NCI-H2227 (cell line): ENCODE measurements at regions not wholly inside any gene's neighbourhood (a gene's known extent, or its start where the extent isn't known, plus 50 kb on each side); places are given as distances from the start of the nearest gene placed in this dataset.
"Not testable (repeated sequence)": the region's sequence is repeated elsewhere in the genome, so short reads cannot be mapped to it uniquely, and the experiment has no call there.

Experiments used
- DNase-seq: peaks from one replicate; lab custom pipeline; 2025; ENCODE audit not compliant: unreplicated experiment; lab: John Stamatoyannopoulos, UW

DNA sequence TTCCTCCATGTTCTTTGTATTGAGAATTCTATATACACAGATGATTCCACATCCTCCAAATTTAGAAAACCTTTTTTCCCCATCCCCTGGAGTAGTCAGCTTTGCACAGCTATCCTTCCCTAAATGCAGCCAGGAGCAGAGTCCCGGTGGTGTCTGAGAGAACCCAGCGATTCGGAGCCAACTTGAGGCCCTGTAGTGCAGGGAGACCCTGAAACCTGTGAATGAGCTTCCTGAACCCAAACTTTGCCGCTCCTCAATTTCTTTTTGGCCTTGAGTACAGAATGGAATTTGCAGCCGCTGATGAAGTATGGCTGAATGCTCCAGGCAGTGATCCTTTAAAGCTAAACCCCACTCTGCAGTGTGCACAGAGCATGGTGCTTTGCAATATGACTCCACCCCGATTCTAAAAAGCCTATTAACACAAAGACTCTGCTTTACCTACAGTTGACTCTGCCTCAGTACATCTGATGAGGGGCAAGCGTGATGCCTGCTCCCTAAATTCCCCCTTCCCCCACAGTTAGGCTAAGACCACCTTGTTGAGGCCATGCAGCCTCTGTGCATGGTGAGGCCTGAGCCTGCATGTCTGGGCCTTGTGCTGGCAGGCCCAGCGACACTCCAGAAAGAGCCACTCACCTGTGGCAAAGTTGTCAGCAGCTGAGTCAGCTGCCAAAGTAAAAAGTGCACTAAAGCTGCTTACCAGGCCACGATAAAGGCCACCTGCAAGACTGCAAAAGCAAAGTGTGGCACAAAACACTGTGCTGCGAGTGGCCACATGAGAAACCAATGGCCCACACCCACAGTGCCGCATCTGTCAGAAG lies 82.1 kb downstream of the PLEKHG1 start:
- DNase-seq: no peak

DNA sequence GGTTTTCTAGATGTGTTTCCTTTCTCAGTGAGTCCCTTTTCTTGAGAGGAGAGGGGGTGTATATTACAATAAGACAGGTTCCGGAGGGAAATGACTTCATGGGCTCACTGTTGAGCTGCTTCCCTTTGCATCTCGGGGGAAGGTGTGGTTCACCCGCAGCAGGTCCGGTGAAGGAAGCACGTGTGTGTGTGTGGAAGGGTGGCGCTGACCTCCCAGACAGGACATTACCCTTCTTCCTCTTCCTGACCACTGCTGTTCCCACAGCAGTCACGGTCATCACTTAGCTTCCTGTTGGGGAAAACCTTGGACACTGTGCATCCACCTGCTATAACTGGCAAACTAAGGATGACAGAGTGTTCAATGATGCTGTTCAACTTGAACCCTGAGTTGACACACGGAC lies 83.6 kb downstream of the PLEKHG1 start:
- DNase-seq: no peak

DNA sequence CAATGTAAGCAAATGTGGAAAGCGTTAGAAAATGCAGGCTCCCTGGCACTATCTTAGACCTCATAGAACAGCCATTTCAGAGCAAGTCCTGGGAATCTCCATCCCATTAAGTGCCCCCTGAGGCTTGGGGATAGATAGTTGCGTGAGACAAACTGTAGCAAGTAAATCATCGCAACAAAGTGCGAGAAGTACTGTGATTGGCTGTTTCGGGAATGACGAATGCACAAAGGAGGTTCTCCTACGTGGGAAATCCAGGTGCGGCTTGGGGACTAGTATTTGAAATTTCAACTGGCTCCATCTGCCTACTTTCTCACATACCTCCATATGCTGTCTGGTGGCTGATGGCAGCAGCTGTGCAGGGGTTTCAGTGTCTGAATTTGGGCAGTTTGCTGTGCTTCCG lies 84.5 kb downstream of the PLEKHG1 start:
- DNase-seq: no peak

DNA sequence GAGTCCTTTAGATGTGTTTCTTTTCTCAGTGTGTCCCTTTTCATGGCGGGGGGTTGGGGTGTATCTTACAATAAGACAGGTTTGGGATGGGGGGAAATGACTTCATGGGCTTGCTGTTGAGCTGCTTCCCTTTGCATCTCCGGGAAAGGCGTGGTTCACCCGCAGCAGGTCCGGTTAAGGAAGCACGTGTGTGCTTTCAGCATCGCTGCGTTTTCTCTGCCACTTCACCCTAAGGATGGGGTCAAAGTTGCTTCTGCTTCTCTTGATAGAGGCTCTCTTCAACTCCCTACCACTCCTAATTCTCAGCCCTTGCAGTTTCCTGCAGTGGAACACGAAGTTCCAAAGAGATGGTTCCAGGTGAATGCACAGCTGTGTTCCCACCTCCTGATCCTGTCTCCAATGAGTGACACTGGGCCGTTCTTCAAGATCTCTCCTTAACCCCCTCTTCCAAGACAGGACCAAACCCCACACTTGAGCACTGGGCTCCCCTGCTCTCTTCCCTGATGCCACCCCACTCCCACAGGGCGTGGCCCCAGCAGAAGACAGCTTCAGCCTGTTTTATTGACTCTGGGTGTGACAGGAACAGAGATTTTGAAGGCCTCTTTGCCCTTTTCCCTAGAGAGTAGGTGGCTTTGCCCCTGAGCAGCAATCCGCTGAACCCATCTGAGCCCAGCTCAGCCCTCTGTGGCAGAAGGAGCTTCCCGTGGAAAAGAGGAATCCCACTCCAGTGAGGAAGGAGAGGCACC lies 85.2 kb downstream of the PLEKHG1 start:
- DNase-seq: no peak

DNA sequence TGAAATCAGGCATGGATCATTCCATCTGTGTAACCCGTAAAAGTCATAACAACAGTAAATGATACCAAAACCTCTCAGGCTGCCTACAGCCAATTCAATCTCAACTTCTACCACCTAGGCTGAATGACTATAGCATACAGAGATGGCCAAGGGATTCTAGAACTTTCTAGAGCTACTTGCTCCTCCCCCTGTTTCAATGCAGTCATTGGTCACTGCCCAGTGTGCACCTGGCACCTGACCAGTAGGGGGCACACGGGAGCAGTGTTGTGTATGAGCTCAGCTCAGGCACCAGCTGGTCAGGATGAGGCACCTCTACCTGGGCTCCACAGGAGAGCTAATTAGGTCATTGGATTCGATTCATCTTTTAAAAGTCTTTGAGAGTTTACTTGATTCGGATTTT lies 86.2 kb downstream of the PLEKHG1 start:
- DNase-seq: no peak

DNA sequence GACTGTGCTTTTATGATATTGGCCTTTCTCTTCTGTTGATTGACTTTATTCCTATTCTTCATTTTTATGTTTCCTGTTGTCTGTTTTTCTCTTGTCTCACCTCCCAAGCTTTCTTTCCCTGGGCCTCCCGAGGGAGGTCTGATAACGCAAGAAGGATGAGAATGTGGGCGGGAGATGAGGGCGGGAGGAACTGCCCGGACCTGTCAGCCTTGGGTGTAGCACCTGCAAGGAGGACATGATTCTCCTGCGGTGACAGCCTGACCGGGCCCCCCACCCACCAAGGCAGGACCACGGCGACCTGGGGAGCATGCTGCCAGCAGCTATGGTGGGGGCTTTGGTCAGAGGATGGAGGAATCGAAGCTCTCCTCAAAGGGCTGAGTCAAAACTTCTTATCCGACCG lies 86.9 kb downstream of the PLEKHG1 start:
- no peak for DNase-seq

DNA sequence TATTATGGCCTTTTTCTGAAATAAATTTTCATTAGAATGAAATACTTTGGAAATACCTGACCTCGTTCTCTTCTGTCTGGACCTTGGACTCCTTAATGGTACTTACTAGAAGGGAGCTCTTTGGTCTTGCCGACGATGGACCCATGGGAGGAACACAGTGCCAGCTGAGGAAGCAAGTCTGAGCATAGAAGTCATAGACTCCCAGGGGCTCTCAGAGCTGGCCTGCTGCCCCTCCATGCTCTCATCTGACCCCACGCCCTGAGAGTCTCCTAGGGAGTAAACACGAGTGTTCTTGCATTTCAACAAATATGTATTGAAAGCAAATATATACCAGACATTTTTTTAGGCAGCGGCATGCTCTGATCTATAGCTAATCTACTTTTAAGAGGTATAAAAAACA lies 87.8 kb downstream of the PLEKHG1 start:
- no peak for DNase-seq

DNA sequence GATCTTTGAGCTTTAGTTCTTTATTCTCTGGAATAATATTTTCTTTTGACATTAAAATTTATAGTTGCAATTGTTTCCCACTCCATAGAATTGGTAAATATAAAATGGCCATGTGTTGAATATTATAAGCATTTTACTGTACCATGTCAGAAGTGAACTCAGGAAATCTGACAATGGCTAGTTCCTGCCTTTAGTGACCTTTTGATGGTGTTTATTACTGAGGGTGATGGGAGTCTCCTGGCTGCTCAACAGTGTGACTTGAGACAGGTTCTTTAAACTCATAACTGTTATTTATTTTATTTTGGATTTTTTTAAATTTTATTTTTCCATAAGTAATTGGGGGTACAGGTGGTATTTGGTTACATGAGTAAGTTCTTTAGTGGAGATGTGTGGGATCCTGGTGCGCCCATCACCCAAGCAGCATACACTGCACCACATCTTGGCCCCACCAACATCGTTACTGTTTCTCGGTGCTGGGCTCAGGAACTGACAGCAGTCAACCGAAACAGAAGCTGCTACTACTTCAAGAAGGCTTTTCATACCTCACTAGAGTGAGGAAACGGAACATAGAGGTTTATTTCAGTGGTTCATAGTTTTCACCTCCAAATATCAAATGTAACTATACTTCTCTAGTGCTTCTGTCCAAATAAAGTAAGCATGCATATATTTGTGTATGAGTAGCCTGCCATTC lies 90.4 kb downstream of the PLEKHG1 start:
- no peak for DNase-seq

DNA sequence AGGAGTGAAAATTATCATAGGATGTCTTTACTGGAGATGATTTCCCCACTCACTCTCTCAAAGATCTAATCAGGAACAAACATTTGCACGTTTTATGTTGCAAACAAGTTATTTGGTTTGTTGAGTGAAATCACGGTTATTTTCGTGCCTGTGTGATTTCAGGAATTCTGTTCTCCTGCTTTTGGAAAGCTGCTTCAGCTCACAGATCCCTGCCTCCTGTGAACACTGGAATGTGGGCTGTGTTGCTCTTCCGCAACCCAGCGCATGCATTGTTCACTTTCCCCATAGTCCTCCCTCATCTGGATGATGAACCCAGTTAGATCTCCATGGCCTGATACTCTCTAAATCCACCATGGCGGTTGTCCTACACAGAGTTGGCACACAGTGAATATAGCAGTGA lies 91.0 kb downstream of the PLEKHG1 start:
- no peak for DNase-seq

DNA sequence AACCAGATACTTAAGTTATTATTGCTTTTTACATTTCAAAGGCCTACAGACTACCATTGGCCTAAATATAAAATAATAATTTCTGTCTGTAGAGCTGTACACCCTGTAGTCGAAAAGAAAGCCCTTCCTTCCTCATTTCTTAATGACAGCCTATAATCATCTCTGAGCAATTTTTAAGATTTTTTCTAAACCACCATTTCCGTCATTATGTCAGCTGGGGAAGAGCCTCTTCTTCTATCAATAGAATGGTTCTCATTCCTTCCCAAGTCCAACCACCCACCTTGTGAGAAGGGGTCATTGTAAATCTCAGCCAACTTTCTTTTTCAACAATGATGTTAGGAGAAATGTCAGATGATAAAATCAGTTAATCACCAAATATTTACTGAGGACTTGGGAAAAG lies 91.8 kb downstream of the PLEKHG1 start:
- no peak for DNase-seq

DNA sequence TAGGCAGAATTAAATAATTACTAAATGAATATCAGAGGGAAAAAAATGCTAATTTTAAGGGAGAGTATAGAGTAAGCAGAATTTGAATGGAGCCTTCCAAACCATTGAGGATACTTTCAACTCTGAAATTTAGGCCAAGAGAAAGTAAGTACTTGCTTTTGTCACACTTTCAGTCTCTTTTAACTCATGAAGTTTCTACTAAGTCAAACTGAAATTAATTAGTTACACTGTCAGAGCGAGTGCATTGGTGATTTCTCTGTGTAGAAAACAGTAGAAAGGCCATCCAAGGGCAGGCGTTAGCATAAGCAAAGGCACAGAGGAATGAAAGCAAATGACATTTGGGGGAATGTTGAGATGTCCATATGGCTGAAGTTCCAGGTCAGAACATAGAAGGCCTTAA lies 92.9 kb downstream of the PLEKHG1 start:
- DNase-seq: no peak

DNA sequence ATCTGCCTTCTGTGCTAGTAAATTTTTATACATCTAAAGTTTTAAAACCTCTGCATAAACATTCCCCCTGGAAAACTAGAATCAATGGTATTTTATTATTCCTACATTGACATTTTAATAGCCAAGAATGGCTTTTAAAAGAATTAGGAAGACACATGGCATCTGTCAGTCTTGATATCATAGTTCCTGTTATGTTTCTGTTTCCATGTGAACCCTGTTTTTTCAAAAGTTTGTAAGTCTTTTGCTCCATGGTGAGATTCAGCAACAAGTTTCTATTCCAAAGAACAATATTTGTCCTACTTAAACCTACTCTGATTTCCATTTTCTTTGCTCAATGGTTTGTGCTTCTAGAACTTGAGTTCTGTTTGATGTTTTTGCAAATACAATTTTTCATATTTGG lies 95.2 kb downstream of the PLEKHG1 start:
- DNase-seq: no peak

DNA sequence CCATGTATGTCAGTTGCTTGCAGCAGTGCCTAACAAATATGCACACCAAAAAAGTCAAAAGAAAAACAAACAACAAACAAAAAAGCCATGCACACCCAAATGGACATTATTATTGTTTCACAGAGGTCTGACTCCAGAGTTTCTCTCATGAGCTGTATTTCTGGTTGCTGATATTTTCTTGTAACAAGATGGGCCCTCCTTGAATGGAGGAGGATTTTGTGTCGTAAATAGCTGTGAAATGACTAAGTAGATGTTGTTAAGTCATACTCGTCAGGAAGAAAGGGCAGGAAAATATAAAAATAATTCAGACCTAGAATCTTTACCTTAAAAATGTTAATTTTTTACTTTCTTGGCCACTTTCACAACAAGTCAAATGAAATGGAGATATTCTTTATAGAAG lies 96.0 kb downstream of the PLEKHG1 start:
- no peak for DNase-seq

DNA sequence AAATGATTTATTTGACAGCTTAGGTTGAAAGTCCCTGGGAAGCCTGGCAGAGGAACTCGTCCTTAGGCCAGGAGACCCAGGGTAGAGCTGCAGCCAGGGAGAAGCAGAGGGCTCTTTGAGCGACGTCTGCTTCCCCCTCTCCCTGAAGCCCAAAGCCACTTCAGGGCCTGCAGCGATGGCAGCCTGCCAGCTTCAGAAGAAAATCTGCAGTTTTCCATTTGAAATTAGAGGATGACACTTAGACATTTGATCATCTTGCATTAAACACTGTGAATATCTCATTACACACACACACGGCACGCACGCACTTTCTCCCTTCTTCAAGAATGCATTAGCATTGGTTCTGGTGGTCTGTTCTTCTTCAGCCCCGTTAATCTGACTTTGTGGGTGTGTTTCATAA lies 96.5 kb downstream of the PLEKHG1 start:
- DNase-seq: peak; percentile 50

DNA sequence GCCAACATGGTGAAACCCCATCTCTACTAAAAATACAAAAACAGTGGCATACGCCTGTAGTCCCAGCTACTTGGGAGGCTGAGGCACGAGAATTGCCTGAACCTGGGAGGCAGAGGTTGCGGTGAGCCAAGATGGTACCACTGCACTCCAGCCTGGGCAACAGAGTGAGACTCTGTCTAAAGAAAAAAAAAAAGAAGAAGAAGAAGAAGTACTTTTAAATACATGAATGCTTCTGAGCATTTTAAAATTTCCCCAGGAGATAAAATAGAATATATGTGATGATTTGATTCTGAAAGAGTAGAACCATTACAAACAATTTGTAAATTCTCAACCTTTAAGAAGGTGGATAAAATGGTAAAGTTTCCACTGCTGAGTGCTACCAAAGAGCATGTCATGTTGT lies 97.2 kb downstream of the PLEKHG1 start:
- DNase-seq: not testable (repeated sequence)

DNA sequence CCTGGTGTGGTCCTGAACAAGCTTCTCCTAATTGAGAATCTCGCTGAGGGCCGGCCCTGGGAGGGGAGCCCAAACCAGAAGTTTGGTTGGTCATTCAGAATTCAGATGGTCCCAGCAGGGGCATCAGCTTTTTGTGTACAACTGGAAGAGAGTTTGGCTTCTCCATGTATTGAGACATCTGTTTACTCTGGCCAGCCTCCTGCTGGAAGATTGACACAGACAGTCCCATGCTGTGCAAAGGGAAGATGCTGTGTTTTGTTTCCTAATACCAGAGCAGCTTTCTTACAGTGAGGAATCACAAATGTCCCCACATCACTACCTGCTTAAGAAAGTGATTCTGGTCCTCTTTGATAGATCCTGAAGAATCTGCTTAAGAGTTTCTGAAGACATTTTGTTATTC lies 97.8 kb downstream of the PLEKHG1 start:
- DNase-seq: no peak

DNA sequence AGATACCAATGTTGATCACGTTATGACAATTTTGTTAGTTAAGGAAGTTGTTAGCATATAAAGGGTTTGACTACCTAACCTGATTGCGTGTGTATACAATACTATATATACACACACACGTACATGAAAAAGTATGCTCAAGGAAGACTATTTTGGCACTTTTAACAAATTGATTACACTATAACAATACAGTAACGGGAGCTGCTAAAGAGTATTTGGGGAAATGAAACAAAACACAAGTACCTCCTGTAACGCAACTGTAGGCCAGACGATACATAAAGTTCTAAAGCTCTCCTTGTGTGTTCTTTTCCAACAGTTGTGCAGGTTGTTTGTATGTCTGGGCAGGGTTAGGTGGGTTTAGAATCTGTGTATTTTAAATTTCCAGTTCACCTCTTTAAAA lies 98.7 kb downstream of the PLEKHG1 start:
- no peak for DNase-seq

DNA sequence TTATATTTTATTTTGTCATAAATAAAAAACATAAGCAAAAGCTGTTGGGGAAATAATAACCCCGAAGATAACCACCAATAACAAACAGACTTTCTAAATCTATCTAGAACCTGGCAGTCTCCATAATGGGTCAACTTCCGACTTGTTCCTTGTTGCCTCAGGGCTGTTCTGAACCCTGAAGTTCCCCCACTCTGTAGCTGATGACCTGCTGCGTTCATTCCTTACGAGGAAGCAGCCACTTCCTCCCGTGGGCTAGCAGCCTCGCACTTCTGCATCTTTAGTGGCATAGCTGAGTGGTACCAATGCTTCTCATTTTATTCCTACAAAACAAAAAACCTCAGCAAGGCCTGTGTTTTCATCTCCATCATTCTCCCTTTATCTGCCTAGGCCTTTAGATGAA lies 103.0 kb downstream of the PLEKHG1 start:
- no peak for DNase-seq

DNA sequence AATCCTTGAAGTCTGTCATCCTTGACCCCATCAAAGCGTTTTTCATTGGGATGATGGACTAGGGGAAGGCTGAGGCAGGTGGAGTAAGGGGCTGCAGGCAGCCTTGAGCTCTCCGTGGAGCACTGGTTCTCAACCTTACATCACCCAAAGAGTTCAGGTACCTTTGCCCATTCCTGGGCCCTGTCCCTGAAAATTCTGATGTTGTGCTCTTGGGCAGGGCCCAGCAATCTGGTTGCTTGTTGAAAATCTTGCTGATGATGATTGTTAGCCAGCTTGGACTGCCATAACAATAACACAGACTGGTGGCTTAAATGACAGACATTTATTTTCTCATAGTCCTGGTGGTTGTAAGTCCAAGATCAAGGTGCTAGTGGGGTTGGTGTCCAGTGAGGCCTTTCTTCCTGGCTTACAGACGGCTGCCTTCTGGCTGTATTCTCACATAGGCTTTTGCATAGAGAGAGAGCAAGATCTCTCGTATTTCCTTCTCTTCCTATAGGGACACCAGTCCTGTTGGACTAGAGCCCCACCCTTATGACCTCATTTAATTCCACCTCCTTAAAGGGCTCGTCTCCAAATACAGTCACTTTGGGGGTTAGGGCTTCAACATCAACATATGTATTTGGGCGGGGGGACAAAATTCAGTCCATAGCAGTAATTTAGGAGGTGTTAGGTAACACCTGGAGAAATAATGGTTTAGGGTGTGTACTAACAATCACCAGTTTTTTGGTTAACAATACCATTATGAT lies 104.9 kb downstream of the PLEKHG1 start:
- no peak for DNase-seq

DNA sequence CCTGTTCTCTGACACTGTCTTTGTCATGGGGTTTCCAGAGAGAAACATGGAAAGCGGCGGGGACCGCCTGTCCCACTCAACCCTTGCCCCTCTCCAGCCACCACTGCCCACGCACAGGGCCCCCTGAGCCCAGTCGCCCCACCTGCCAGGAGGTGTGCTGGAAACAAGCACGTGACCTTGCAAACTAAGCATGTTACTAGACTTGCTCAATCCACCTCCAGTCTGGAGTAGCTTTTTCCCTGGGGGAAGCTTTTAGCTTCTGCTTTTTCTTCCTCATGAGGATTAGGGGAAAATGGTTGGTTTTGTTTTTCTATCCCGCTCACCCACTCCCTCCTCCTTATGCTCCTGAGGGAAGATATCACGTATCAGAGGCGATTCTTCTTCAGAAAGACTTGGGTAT lies 105.7 kb downstream of the PLEKHG1 start:
- no peak for DNase-seq

DNA sequence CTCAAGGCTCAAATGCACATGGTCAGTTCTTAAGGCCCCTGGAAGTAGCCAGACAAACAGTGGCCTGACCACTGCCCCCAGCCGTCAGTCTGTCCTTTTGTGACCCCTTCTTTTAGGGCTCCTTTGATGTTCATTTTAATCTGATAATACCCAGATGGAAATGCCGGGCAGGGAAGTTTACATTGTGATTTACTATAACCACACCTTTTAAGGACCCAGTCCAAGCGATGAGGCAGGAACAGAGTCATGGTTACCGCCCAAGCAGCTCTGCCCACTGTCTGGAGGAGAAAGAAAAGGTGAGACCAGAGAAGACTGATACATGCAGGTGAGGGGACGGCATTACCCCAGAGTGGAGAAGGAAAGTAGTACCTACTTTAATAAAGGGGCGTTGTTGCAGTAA lies 110.6 kb downstream of the PLEKHG1 start:
- DNase-seq: no peak
